ENCODE measurements at regions not wholly inside any gene's neighbourhood (a gene's known extent, or its start where the extent isn't known, plus 50 kb on each side); places are given as distances from the start of the nearest gene placed in this dataset.

- FAIRE-seq, result no peak
- no peak overlapping the region for H2AK5ac ChIP-seq (ENCODE audit: low read depth, low read length)
- no peaks in the 10 kb centered on the region for H3K79me1 ChIP-seq (ENCODE audit: low read depth, low read length)
- no peak overlapping the region for H3K14ac ChIP-seq (ENCODE audit: insufficient read length)
- no peaks in the 10 kb centered on the region for H3K36me3 ChIP-seq (ENCODE audit: control insufficient read depth in 2 of 4, insufficient read depth in 4 of 4, low read length in 3 of 4)
- no peaks in the 10 kb centered on the region for H3K9me3 ChIP-seq (ENCODE audit: insufficient read depth in 2 of 2, low read depth in 1 of 2, low read length in 1 of 2)
- no peaks in the 10 kb centered on the region for H3K23me2 ChIP-seq (ENCODE audit: low read depth, low read length)
- no peak overlapping the region for H3K4ac ChIP-seq (replicated peaks; ENCODE audit: insufficient read length, low read depth, low read length)
- H3K18ac ChIP-seq (ENCODE audit: extremely low read depth, low read length), result no peak overlapping the region
- H3K56ac ChIP-seq (replicated peaks; ENCODE audit: insufficient read length, low read depth, low read length), result no peak overlapping the region
- no peak overlapping the region for H2AFZ ChIP-seq (ENCODE audit: low read length)
- no peaks in the 10 kb centered on the region for H4K20me1 ChIP-seq (replicated peaks in 1 of 2; ENCODE audit: control insufficient read depth in 1 of 2, insufficient read depth in 2 of 2, low read length in 2 of 2)
- no peak overlapping the region for H2BK5ac ChIP-seq (ENCODE audit: low read depth, low read length)
- no peak for DNase-seq (ENCODE audit: low read depth in 1 of 2, low spot score in 2 of 2)
- no peak overlapping the region for H2BK12ac ChIP-seq (ENCODE audit: low read depth, low read length)
- H2BK15ac ChIP-seq (ENCODE audit: low read length), result no peak overlapping the region
- no peak overlapping the region for H4K8ac ChIP-seq (ENCODE audit: extremely low read depth, insufficient read depth, low read length)
- CTCF ChIA-PET (ENCODE audit: partially characterized antibody), result interaction anchor here (0.9 to 1.6 kb wide), 3 partner anchors 11 to 43 kb away, joined by 3 to 5 read pairs (median 3); no protein-coding TSS in a partner anchor
- H3K23ac ChIP-seq (ENCODE audit: insufficient read length), result no peak overlapping the region
- no peak overlapping the region for H3K9ac ChIP-seq (replicated peaks in 1 of 4; ENCODE audit: extremely low read depth in 1 of 4, low read depth in 3 of 4, low read length in 3 of 4)
- no peaks in the 10 kb centered on the region for H3K4me1 ChIP-seq (replicated peaks in 1 of 4; ENCODE audit: control insufficient read depth in 3 of 4, insufficient read depth in 4 of 4, low read length in 3 of 4)
- H4K5ac ChIP-seq (ENCODE audit: insufficient read length, low read depth, low read length), result no peak overlapping the region
- no peak overlapping the region for H2BK120ac ChIP-seq (replicated peaks; ENCODE audit: low read depth, low read length)
- POLR2A ChIA-PET (ENCODE audit: partially characterized antibody), result no interaction called here
- H4K91ac ChIP-seq (replicated peaks; ENCODE audit: insufficient read length, low read length), result no peak overlapping the region
- H3K4me3 ChIP-seq (ENCODE audit: extremely low read depth in 1 of 4, insufficient read depth in 2 of 4, low read depth in 3 of 4, low read length in 4 of 4), result no peak overlapping the region
- H3K79me2 ChIP-seq (ENCODE audit: control insufficient read depth in 1 of 2, insufficient read depth in 2 of 2, low read length in 2 of 2), result no peaks in the 10 kb centered on the region
- no peaks in the 10 kb centered on the region; a peak in 1 of 7 replicates for H3K27me3 ChIP-seq (replicated peaks in 1 of 4; ENCODE audit: control insufficient read depth in 3 of 4, extremely low read depth in 1 of 4, insufficient read depth in 3 of 4, low read length in 3 of 4)
- H2BK20ac ChIP-seq (ENCODE audit: low read length), result no peak overlapping the region
- H3K4me2 ChIP-seq (ENCODE audit: insufficient read depth in 1 of 2, low read depth in 2 of 2, low read length in 2 of 2), result no peak overlapping the region
- H3K27ac ChIP-seq (ENCODE audit: low read depth, low read length), result no peak overlapping the region
- WGBS, 2 experiments (ENCODE audit: extremely low coverage in 1 of 2, insufficient coverage in 1 of 2, insufficient read length in 1 of 2, insufficient replicate concordance in 2 of 2, low coverage in 1 of 2, low lambda C conversion rate in 2 of 2, missing lambda C conversion rate in 1 of 2), result 86% methylated on average over 7 of the region's 7 CpGs; no CpG with 5 or more reads in 1 of the 2 experiments
- TF ChIP-seq ZNF274 (IDR thresholded peaks at IDR 0.05; ENCODE audit: borderline replicate concordance, extremely low read depth, low read length) (no peak), SAP30 (IDR thresholded peaks at IDR 0.05; ENCODE audit: insufficient read depth, insufficient replicate concordance, low read length) (no peak), SP1 (IDR thresholded peaks at IDR 0.05; ENCODE audit: low read depth, low read length) (no peak), RNF2 (IDR thresholded peaks at IDR 0.05; ENCODE audit: borderline replicate concordance, low read depth, low read length, missing control alignments, poor library complexity, severe bottlenecking) (no peak), FOSL1 (IDR thresholded peaks at IDR 0.05; ENCODE audit: insufficient read depth, low read depth, low read length) (no peak), SP2 (IDR thresholded peaks at IDR 0.05; ENCODE audit: low read length) (no peak), CTBP2 (IDR thresholded peaks at IDR 0.05; ENCODE audit: borderline replicate concordance, insufficient read depth, insufficient read length, low read length) (no peak), RAD21 (IDR thresholded peaks at IDR 0.05 in 1 of 2, conservative IDR thresholded peaks at IDR 0.05 in 1 of 2; ENCODE audit: low read depth in 2 of 2, low read length in 2 of 2) (no peak), TAF7 (optimal IDR thresholded peaks at IDR 0.05; ENCODE audit: borderline replicate concordance, low read depth, low read length) (no peak), POLR2A (IDR thresholded peaks at IDR 0.05; ENCODE audit: control extremely low read depth in 1 of 2, low read depth in 2 of 2, low read length in 2 of 2) (no peak)
- TF ChIP-seq, protein P1, sequence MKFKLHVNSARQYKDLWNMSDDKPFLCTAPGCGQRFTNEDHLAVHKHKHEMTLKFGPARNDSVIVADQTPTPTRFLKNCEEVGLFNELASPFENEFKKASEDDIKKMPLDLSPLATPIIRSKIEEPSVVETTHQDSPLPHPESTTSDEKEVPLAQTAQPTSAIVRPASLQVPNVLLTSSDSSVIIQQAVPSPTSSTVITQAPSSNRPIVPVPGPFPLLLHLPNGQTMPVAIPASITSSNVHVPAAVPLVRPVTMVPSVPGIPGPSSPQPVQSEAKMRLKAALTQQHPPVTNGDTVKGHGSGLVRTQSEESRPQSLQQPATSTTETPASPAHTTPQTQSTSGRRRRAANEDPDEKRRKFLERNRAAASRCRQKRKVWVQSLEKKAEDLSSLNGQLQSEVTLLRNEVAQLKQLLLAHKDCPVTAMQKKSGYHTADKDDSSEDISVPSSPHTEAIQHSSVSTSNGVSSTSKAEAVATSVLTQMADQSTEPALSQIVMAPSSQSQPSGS (IDR thresholded peaks at IDR 0.05; ENCODE audit: low read length), result no peak
Observed at GRCh38 chr12:83784298-83784890, 1097.7 kb downstream of the TMTC2 start.

Data from H1 (cell line).